ENCODE measurements at regions not wholly inside any gene's neighbourhood (a gene's known extent, or its start where the extent isn't known, plus 50 kb on each side); places are given as distances from the start of the nearest gene placed in this dataset.
"Not testable (repeated sequence)": the region's sequence is repeated elsewhere in the genome, so short reads cannot be mapped to it uniquely, and the experiment has no call there.

DNA sequence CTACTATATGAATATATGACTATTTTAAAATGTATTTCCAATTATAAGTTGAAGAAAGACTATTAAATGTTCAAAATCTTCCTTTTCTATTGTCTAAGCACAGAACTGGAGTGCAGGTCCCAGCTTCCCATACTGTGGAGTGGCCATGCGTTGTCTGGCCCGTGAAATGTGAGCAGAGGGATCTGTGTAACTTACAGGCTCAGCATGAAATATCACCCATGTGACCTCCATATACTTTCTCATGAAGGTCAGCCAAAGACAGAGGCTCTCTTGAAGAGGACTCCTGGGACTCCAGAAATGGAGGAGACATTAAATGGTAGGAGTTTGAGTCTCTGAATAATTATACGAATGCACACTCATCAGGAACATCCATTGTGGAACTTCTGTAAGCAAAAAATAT is 92.4 kb upstream of the CAV2 start:
- no peaks in the 10 kb centered on the region for H3K4me1 Mint-ChIP-seq
- H3K27me3 Mint-ChIP-seq: peaks cover 15% of the 10 kb centered on the region
- H3K4me3 Mint-ChIP-seq: no peak overlapping the region
- H3K36me3 Mint-ChIP-seq (ENCODE audit: low read depth): no peaks in the 10 kb centered on the region
- no peak for ATAC-seq (replicated peaks)
- H3K27ac Mint-ChIP-seq: no peak overlapping the region
- H3K9me3 Mint-ChIP-seq: no peaks in the 10 kb centered on the region

DNA sequence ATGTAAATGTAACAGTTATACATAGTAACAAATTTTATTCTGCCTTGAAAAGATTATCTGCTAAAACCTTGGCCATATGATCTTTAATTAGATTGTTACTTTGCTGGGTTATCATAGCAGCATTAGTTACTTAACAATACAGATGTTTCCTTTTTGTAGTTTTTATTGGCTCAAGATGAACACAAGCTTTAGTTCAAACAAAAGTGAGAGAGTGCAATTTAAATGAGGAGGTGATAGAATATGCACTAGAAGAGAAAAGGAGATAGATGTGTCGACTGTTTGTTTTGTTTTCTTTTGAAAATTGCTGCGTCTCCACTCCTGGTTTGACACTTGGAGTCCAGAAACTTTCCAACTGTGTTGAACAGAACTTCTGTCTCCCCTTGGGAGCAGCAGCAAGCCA is 91.4 kb upstream of the CAV2 start:
- no peak for ATAC-seq (replicated peaks)

DNA sequence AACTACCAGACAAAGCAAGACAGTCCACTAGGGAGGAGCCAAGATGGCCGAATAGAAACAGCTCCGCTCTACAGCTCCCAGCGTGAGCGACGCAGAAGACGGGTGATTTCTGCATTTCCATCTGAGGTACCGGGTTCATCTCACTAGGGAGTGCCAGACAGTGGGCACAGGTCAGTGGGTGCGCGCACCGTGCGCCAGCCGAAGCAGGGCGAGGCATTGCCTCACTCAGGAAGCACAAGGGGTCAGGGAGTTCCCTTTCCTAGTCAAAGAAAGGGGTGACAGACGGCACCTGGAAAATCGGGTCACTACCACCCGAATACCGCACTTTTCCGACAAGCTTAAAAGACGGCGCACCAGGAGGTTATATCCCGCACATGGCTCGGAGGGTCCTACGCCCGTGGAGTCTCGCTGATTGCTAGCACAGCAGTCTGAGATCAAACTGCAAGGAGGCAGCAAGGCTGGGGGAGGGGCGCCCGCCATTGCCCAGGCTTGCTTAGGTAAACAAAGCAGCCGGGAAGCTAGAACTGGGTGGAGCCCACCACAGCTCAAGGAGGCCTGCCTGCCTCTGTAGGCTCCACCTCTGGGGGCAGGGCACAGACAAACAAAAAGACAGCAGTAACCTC is 90.6 kb upstream of the CAV2 start:
- H3K9me3 Mint-ChIP-seq; H3K4me3 Mint-ChIP-seq; H3K4me1 Mint-ChIP-seq; ATAC-seq (replicated peaks); H3K36me3 Mint-ChIP-seq (ENCODE audit: low read depth); H3K27me3 Mint-ChIP-seq; H3K27ac Mint-ChIP-seq: not testable (repeated sequence)

More for the DNA sequence above, 91.4 kb upstream of the CAV2 start:
- H3K27me3 Mint-ChIP-seq: peaks cover 12% of the 10 kb centered on the region
- H3K36me3 Mint-ChIP-seq (ENCODE audit: low read depth): no peaks in the 10 kb centered on the region
- no peak overlapping the region for H3K4me3 Mint-ChIP-seq
- no peak overlapping the region for H3K27ac Mint-ChIP-seq
- H3K4me1 Mint-ChIP-seq: no peaks in the 10 kb centered on the region
- H3K9me3 Mint-ChIP-seq: no peaks in the 10 kb centered on the region

DNA sequence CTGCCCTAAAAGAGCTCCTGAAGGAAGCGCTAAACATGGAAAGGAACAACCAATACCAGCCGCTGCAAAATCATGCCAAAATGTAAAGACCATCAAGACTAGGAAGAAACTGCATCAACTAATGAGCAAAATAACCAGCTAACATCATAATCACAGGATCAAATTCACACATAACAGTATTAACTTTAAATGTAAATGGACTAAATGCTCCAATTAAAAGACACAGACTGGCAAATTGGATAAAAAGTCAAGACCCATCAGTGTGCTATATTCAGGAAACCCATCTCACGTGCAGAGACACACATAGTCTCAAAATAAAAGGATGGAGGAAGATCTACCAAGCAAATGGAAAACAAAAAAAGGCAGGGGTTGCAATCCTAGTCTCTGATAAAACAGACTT is 88.8 kb upstream of the CAV2 start:
- H3K4me1 Mint-ChIP-seq; H3K36me3 Mint-ChIP-seq (ENCODE audit: low read depth); H3K27me3 Mint-ChIP-seq; H3K9me3 Mint-ChIP-seq; ATAC-seq (replicated peaks); H3K4me3 Mint-ChIP-seq; H3K27ac Mint-ChIP-seq: not testable (repeated sequence)

DNA sequence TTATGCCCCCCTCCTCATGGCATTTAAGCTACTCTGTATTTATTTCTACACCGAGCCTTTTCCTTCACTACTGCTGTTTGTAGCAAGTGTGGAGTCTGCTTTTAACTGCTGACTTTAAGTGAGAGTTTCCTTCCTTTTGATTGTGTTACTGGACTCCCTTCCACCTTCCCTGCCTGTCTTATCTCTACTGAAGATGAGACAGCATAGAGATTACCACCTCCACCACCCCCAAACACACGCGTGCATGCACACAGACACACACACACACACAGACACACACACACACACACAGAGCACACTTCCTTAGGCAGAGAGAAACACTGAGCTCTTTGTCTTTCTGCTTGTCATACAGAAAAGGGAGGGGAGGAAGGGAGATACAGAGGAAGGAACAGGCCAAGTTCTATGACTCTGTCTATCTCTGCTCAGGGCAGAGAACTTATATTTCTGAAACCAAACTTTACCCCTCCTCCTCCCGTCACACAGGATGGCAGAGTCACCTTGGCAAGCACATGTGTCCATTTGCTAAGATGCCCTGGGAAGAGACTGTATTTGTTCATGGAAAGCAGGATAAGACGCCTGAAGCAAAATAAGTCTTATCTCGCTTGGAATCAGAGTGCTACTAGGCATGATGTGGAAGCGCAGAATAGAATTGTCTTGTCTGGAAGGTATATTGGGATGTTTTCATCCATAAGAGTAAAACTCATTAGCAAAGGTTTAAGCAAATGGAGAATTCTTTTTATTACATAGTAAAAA is 81.8 kb upstream of the CAV2 start:
- Mint-ChIP-seq H3K4me1 (no peaks in the 10 kb centered on the region), H3K27ac (no peak overlapping the region), H3K36me3 (ENCODE audit: low read depth) (no peaks in the 10 kb centered on the region), H3K4me3 (no peak overlapping the region), H3K9me3 (no peaks in the 10 kb centered on the region), H3K27me3 (peaks cover 14% of the 10 kb centered on the region)
- ATAC-seq (replicated peaks): no peak

DNA sequence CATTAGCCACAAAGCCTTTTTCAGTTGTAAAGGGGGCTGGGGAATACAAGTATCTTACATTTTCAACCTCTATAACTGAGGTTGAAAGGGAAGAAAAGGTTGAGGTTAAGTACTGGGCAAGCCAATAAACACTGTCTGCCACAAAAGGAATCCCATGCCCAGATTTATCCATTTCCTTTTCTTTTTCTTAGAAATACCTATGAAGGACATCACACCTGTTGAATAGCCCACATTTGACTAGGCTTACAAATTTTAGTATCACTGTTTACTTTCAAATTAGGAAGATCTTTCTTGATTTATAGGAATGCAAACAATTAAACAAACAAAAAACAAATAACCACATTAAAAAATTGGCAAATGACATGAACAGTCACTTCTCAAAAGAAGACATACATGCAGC is 81.0 kb upstream of the CAV2 start:
- no peaks in the 10 kb centered on the region for H3K9me3 Mint-ChIP-seq
- peaks cover 14% of the 10 kb centered on the region for H3K27me3 Mint-ChIP-seq
- H3K4me1 Mint-ChIP-seq: no peaks in the 10 kb centered on the region
- no peak for ATAC-seq (replicated peaks)
- H3K4me3 Mint-ChIP-seq: no peak overlapping the region
- no peak overlapping the region for H3K27ac Mint-ChIP-seq
- H3K36me3 Mint-ChIP-seq (ENCODE audit: low read depth): no peaks in the 10 kb centered on the region

DNA sequence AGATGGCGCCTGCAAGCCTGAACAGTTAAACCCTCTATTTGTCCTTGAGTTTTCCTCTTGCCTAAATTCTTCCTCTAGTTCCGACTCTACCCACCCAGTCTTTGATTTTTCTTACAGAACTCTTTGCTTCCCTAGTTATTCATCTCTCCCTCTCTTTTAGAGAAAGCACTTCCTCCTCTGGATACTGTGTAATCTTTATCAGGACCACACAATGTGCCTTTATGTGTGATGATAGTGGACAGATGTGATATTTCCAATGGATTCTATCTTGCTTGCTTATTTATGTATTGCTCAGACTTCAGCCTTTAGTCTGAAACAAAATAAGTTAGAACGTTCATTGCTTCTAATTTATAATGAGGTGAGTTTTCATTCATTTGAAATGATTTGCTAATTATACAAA is 79.5 kb upstream of the CAV2 start:
- no peak for ATAC-seq (replicated peaks)
- Mint-ChIP-seq H3K4me3 (no peak overlapping the region), H3K4me1 (no peaks in the 10 kb centered on the region), H3K9me3 (no peaks in the 10 kb centered on the region), H3K27me3 (peaks cover 17% of the 10 kb centered on the region), H3K27ac (no peak overlapping the region), H3K36me3 (ENCODE audit: low read depth) (no peaks in the 10 kb centered on the region)

DNA sequence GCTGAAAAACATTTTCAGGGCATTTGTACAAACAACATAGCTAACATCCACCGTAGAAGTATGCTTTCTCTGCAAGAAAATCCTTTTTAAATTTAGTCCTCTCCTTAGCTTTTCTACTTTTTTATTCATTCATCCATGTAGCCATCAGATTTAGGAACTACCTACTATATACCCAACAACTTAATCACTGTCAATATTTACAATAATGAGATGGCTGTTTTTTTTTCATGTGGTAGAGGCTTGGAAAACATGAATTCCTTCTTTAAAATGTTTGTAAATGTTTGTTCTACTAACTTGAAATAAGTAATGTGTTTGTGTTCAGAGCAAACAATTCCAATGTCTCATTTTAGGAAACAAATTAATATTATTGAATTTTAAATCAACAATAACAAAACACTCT is 78.2 kb upstream of the CAV2 start:
- no peak for ATAC-seq (replicated peaks)
- H3K9me3 Mint-ChIP-seq: no peaks in the 10 kb centered on the region
- H3K27me3 Mint-ChIP-seq: peaks cover 17% of the 10 kb centered on the region
- no peak overlapping the region for H3K4me3 Mint-ChIP-seq
- no peaks in the 10 kb centered on the region for H3K4me1 Mint-ChIP-seq
- no peak overlapping the region for H3K27ac Mint-ChIP-seq
- no peaks in the 10 kb centered on the region for H3K36me3 Mint-ChIP-seq (ENCODE audit: low read depth)

DNA sequence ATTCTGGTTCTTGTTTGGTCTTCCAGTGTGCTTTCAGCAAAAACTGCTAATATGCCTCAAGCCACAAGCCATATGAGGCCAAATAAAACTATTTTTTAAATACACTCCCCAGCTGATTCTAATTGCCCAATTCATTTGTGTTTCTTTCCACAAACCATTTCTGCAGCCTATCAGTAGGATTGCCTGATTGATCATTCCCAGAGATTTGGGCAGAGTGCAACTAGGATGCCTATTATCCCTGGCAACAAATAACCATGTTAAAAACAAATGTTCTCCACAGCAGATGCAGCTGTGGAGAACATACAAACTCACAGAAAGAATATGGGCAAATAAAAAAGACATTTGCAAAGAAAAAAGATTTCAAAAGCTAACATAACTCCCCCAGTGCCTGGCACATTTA is 76.9 kb upstream of the CAV2 start:
- peaks cover 13% of the 10 kb centered on the region for H3K27me3 Mint-ChIP-seq
- H3K4me1 Mint-ChIP-seq: no peaks in the 10 kb centered on the region
- H3K36me3 Mint-ChIP-seq (ENCODE audit: low read depth): no peaks in the 10 kb centered on the region
- no peaks in the 10 kb centered on the region for H3K9me3 Mint-ChIP-seq
- H3K27ac Mint-ChIP-seq: no peak overlapping the region
- no peak for ATAC-seq (replicated peaks)
- no peak overlapping the region for H3K4me3 Mint-ChIP-seq

DNA sequence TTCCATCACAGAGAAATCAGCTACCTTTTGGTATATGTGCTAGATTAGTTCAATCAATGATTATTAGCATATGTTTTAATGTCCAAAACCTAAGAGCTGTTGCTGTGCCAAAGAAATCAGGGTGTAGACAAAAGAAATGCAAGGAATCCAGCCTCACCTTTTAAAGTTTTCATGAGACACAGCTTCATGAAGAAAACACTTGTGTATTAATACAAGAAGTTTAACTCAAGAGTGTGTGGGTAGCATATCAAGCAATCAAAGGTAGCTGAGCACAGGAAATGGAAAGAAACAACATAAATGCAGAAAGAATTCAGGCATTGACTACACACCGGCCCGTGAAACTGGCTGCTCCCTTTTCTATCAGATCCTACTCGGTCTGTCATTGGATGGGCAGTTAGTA is 76.0 kb upstream of the CAV2 start:
- Mint-ChIP-seq H3K9me3 (no peaks in the 10 kb centered on the region), H3K27me3 (peaks cover 10% of the 10 kb centered on the region), H3K27ac (no peak overlapping the region), H3K4me3 (no peak overlapping the region), H3K4me1 (no peaks in the 10 kb centered on the region), H3K36me3 (ENCODE audit: low read depth) (no peaks in the 10 kb centered on the region)
- ATAC-seq (replicated peaks): no peak

DNA sequence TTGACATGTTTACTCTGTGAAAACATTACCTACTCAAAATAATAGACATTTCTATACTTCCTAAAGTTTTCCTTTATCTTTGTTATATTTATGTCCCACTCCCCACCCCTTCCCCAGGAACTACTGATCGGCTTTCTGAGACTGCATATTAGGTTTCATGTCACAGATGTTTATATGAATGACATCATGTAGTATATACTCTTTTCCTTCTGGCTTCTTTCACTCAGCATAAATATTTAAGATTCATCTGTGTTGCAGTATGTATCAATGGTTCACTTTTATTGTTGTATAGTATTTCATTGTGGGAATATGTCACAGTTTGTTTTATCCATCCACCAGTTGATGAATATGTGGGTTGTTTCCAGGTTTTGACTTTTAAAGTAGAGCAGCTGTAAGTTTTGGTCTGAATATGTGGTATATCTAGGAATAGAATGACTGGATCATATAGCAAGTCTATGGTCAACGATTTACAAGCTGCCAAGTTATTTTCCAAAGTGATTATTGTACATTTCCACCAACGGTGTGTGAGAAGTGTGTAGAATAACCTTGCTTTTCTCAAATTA is 73.8 kb upstream of the CAV2 start:
- H3K27me3 Mint-ChIP-seq: peaks cover 12% of the 10 kb centered on the region
- H3K4me3 Mint-ChIP-seq: no peak overlapping the region
- no peak overlapping the region for H3K27ac Mint-ChIP-seq
- no peaks in the 10 kb centered on the region for H3K36me3 Mint-ChIP-seq (ENCODE audit: low read depth)
- no peaks in the 10 kb centered on the region for H3K4me1 Mint-ChIP-seq
- ATAC-seq (replicated peaks): no peak
- no peaks in the 10 kb centered on the region for H3K9me3 Mint-ChIP-seq

DNA sequence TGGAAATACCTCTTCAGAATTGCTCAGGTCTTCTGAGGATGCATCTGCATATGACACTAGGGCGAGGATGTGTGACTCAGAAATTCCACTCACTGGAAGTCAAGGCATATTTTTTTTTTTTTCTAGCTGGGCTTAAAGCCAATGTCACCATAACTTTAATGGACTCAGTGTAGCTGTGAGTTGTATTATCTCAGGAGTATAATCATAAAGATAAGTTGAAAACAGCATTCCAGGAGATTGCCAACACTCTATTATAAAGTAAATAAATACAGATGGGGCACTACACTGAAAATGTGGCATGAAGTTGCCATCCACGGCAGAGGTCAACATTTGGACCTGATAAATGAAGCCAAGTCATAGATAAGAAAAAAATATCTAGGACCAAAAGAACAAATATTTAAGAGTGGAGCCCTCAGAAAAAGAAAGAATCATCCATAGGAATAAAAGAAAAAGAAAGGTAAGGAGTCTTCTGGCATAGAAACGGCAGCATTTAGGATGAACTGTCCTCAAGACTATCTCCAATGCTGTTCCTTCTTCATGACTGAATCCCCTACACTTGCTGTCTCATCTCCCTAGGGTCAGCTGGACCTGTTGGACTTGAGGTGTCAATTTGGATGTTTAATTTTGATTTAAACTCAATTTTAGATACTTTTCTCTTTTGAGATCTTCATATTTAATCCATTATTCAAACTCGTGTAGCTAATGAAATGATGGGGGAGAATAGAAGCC is 72.9 kb upstream of the CAV2 start:
- Mint-ChIP-seq H3K4me1 (no peaks in the 10 kb centered on the region), H3K4me3 (no peak overlapping the region), H3K27ac (no peak overlapping the region), H3K9me3 (no peaks in the 10 kb centered on the region), H3K27me3 (peaks cover 10% of the 10 kb centered on the region), H3K36me3 (ENCODE audit: low read depth) (no peaks in the 10 kb centered on the region)
- ATAC-seq (replicated peaks): peak; percentile 34

DNA sequence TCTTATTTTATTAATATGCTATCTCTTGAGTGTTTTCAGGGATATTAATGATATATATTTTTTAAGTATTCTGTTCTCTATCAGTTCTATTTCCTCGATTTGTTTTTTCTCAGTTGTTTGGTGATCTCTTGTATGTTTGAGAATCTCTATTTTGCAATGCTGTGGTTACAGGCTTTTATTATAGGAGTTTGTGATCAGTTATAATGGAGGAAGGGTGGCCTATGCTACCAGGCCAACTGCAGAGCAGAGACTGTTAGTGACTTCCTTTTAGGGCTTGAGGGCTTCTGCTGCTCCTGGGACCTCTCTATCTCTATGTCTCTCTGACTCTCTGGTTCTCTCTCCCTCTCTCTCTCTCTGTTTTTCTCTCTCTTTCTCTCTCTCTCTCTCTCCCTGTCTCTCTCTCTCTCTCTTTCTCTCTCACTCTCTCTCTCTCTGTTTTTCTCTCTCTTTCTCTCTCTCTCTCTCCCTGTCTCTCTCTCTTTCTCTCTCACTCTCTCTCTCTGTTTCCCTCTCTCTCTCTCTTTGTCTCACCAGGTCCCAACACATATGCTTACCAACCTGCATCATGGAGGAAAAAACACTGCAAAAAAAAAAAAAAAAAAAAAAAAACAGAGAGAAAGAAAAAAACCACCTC is 69.4 kb upstream of the CAV2 start:
- H3K27ac Mint-ChIP-seq: no peak overlapping the region
- no peak overlapping the region for H3K4me3 Mint-ChIP-seq
- H3K36me3 Mint-ChIP-seq (ENCODE audit: low read depth): no peaks in the 10 kb centered on the region
- H3K27me3 Mint-ChIP-seq: peaks cover 23% of the 10 kb centered on the region
- no peak for ATAC-seq (replicated peaks)
- H3K4me1 Mint-ChIP-seq: no peaks in the 10 kb centered on the region
- no peaks in the 10 kb centered on the region for H3K9me3 Mint-ChIP-seq

DNA sequence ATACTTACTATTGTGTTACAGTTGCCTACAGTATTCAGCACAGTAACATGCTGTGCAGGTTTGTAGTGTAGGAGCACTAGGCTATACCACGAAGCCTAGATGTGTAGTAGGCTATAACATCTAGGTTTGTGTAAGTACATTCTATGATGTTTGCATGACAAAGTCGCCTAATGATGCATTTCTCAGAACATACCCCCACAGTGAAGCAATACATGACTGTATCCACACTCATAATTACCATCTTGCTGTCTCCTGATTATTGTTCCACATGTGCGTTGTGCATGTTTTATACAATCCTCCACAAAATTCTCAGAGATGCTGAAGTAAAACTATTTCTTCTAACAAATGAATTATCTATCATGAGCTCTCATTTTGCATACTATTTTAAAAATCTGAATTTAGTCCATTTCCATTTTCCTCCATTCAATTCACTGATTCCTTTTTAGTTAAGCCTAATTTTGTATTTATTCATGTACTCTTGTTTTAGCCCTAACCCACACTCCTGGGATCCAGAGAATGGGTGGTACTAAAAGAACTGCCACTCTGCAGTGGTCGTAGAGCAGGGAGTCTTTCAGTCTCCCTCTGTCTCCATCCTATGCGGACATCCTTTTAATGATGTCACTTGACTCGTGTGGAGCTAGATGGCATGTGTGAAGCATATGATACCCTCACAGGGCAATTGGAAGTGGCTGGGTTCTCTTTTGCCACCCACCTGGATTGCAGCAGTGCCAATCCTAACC is 67.6 kb upstream of the CAV2 start:
- no peaks in the 10 kb centered on the region for H3K9me3 Mint-ChIP-seq
- no peak for ATAC-seq (replicated peaks)

More for the DNA sequence above, 67.6 kb upstream of the CAV2 start:
- H3K4me1 Mint-ChIP-seq: no peaks in the 10 kb centered on the region
- no peaks in the 10 kb centered on the region for H3K36me3 Mint-ChIP-seq (ENCODE audit: low read depth)
- no peak overlapping the region for H3K4me3 Mint-ChIP-seq
- H3K27ac Mint-ChIP-seq: no peak overlapping the region
- H3K27me3 Mint-ChIP-seq: peaks cover 23% of the 10 kb centered on the region
